ENCODE measurements at regions not wholly inside any gene's neighbourhood (a gene's known extent, or its start where the extent isn't known, plus 50 kb on each side); places are given as distances from the start of the nearest gene placed in this dataset.

- H3K4me1 Mint-ChIP-seq (ENCODE audit: low read depth, unreplicated experiment), result no peaks in the 10 kb centered on the region
- peaks cover 92% of the 10 kb centered on the region for H3K27me3 Mint-ChIP-seq (ENCODE audit: low read depth, unreplicated experiment)
- H3K4me2 ChIP-seq (ENCODE audit: low read length), result peak overlapping the region; percentile 36
- no peaks in the 10 kb centered on the region for H4K20me1 ChIP-seq (ENCODE audit: insufficient read depth, low read length)
- TF ChIP-seq CTCF (IDR thresholded peaks at IDR 0.05; ENCODE audit: insufficient read depth, low read depth, low read length), result no peak
- TF ChIP-seq EZH2 (IDR thresholded peaks at IDR 0.05; ENCODE audit: insufficient read depth, low read length), result peak; percentile 66
- H3K27ac Mint-ChIP-seq (ENCODE audit: unreplicated experiment), result no peak overlapping the region
- no peaks in the 10 kb centered on the region for H3K9me3 ChIP-seq (ENCODE audit: insufficient read depth, low read depth, low read length)
- FAIRE-seq (no peak), DNase-seq (ENCODE audit: low read depth) (no peak)
- H3K27ac ChIP-seq (ENCODE audit: low read depth, low read length), result no peak overlapping the region
- no peaks in the 10 kb centered on the region for H3K36me3 Mint-ChIP-seq (ENCODE audit: low read depth, unreplicated experiment)
- peaks cover 47% of the 10 kb centered on the region for H3K27me3 ChIP-seq (ENCODE audit: insufficient read depth, low read length)
- no peaks in the 10 kb centered on the region for H3K79me2 ChIP-seq (ENCODE audit: insufficient read depth, low read length)
- H3K9me3 Mint-ChIP-seq (ENCODE audit: unreplicated experiment), result peaks cover 6% of the 10 kb centered on the region
- no peak overlapping the region for H3K9ac ChIP-seq (ENCODE audit: low read length)
- H3K4me3 ChIP-seq (ENCODE audit: insufficient read depth, low read depth, low read length), result no peak overlapping the region
- no peak overlapping the region for H2AFZ ChIP-seq (ENCODE audit: low read depth, low read length)
- H3K4me1 ChIP-seq (ENCODE audit: insufficient read depth, low read length), result no peaks in the 10 kb centered on the region
- peak overlapping the region; percentile 57 for H3K4me3 Mint-ChIP-seq (ENCODE audit: unreplicated experiment)
- H3K36me3 ChIP-seq (ENCODE audit: insufficient read depth, low read length), result no peaks in the 10 kb centered on the region
These were observed 61.9 kb downstream of the SMUG1 start for GRCh38 chr12:54126696-54127537.

- H3K9ac ChIP-seq (ENCODE audit: low read length), result no peak overlapping the region
These were observed 61.1 kb downstream of the SMUG1 start for GRCh38 chr12:54127538-54128259.

More at GRCh38 chr12:54127538-54128259, 61.1 kb downstream of the SMUG1 start:
- Mint-ChIP-seq H3K4me1 (ENCODE audit: low read depth, unreplicated experiment) (no peaks in the 10 kb centered on the region), H3K27ac (ENCODE audit: unreplicated experiment) (no peak overlapping the region), H3K27me3 (ENCODE audit: low read depth, unreplicated experiment) (peaks cover 91% of the 10 kb centered on the region), H3K36me3 (ENCODE audit: low read depth, unreplicated experiment) (no peaks in the 10 kb centered on the region), H3K4me3 (ENCODE audit: unreplicated experiment) (no peak overlapping the region), H3K9me3 (ENCODE audit: unreplicated experiment) (peaks cover 3% of the 10 kb centered on the region)
- DNase-seq (ENCODE audit: low read depth) (no peak), FAIRE-seq (no peak)
- Histone ChIP-seq H3K27ac (ENCODE audit: low read depth, low read length) (no peak overlapping the region), H2AFZ (ENCODE audit: low read depth, low read length) (no peak overlapping the region), H3K79me2 (ENCODE audit: insufficient read depth, low read length) (no peaks in the 10 kb centered on the region), H3K4me1 (ENCODE audit: insufficient read depth, low read length) (no peaks in the 10 kb centered on the region), H3K4me2 (ENCODE audit: low read length) (no peak overlapping the region), H4K20me1 (ENCODE audit: insufficient read depth, low read length) (no peaks in the 10 kb centered on the region), H3K9me3 (ENCODE audit: insufficient read depth, low read depth, low read length) (no peaks in the 10 kb centered on the region), H3K36me3 (ENCODE audit: insufficient read depth, low read length) (no peaks in the 10 kb centered on the region), H3K27me3 (ENCODE audit: insufficient read depth, low read length) (peaks cover 52% of the 10 kb centered on the region), H3K4me3 (ENCODE audit: insufficient read depth, low read depth, low read length) (no peak overlapping the region)
- TF ChIP-seq EZH2 (IDR thresholded peaks at IDR 0.05; ENCODE audit: insufficient read depth, low read length), result no peak
- TF ChIP-seq CTCF (IDR thresholded peaks at IDR 0.05; ENCODE audit: insufficient read depth, low read depth, low read length), result no peak

Measured in astrocyte (in vitro differentiated cells and primary cell).